Middle frontal gyrus (tissue), 1 donor: ENCODE measurements at regions not wholly inside any gene's neighbourhood (a gene's known extent, or its start where the extent isn't known, plus 50 kb on each side); places are given as distances from the start of the nearest gene placed in this dataset.

Experiments used
- DNase-seq: peaks from one replicate; pipeline ENCODE4 v3.0.0-alpha.2; 2015; ENCODE audit warnings: low spot score; ENCODE audit errors: extremely low spot score

GRCh38 chr19:31975461-31975860 is 369.9 kb upstream of the ZNF507 start:
- DNase-seq = no peak

- no peak for DNase-seq
Measured at GRCh38 chr19:31976775-31977536, 368.5 kb upstream of the ZNF507 start.

- DNase-seq = no peak
Measured at GRCh38 chr19:31979362-31979761, 366.0 kb upstream of the ZNF507 start.

- no peak for DNase-seq
Measured at GRCh38 chr19:31979949-31980670, 365.3 kb upstream of the ZNF507 start.

- DNase-seq = no peak
Measured at GRCh38 chr19:31980796-31981195, 364.6 kb upstream of the ZNF507 start.

- DNase-seq = no peak
Measured at GRCh38 chr19:31981545-31981944, 363.9 kb upstream of the ZNF507 start.

GRCh38 chr19:31983647-31984046 is 361.8 kb upstream of the ZNF507 start:
- DNase-seq = no peak

- no peak for DNase-seq
Measured at GRCh38 chr19:31985001-31985605, 360.3 kb upstream of the ZNF507 start.

- no peak for DNase-seq
Measured at GRCh38 chr19:31986951-31987350, 358.5 kb upstream of the ZNF507 start.

- DNase-seq = no peak
Measured at GRCh38 chr19:31988256-31988655, 357.2 kb upstream of the ZNF507 start.

- DNase-seq = no peak
Measured at GRCh38 chr19:31991984-31992655, 353.3 kb upstream of the ZNF507 start.

- DNase-seq = no peak
Measured at GRCh38 chr19:31992750-31993149, 352.7 kb upstream of the ZNF507 start.

GRCh38 chr19:31995546-31995945 is 349.9 kb upstream of the ZNF507 start:
- DNase-seq = no peak

- DNase-seq = no peak
Measured at GRCh38 chr19:32010071-32010470, 335.3 kb upstream of the ZNF507 start.

GRCh38 chr19:32012206-32012605 is 333.2 kb upstream of the ZNF507 start:
- DNase-seq = no peak

GRCh38 chr19:32012886-32013631 is 332.4 kb upstream of the ZNF507 start:
- DNase-seq = no peak

- DNase-seq = no peak
Measured at GRCh38 chr19:32017176-32017953, 328.0 kb upstream of the ZNF507 start.

- DNase-seq = no peak
Measured at GRCh38 chr19:32018014-32018413, 327.4 kb upstream of the ZNF507 start.

- no peak for DNase-seq
Measured at GRCh38 chr19:32020538-32020937, 324.9 kb upstream of the ZNF507 start.

- DNase-seq = no peak
Measured at GRCh38 chr19:32022044-32022640, 323.3 kb upstream of the ZNF507 start.
